SHP77 (cell line): ENCODE measurements at regions not wholly inside any gene's neighbourhood (a gene's known extent, or its start where the extent isn't known, plus 50 kb on each side); places are given as distances from the start of the nearest gene placed in this dataset.

Experiments used
- DNase-seq, 2 experiments: peaks; one replicate each; lab custom pipeline; 2025; lab: John Stamatoyannopoulos, UW

GRCh38 chr4:20451986-20452385, 200.3 kb downstream of the SLIT2 start:
- no peak for DNase-seq

GRCh38 chr4:20454515-20454914, 202.8 kb downstream of the SLIT2 start:
- no peak for DNase-seq

- DNase-seq = no peak
These were observed 204.7 kb downstream of the SLIT2 start for GRCh38 chr4:20456407-20456806.

GRCh38 chr4:20462426-20463175, 210.9 kb downstream of the SLIT2 start:
- no peak for DNase-seq

- DNase-seq = no peak
These were observed 211.4 kb downstream of the SLIT2 start for GRCh38 chr4:20463176-20463430.

GRCh38 chr4:20464381-20464780, 212.7 kb downstream of the SLIT2 start:
- no peak for DNase-seq

GRCh38 chr4:20474119-20474518, 222.4 kb downstream of the SLIT2 start:
- no peak for DNase-seq

GRCh38 chr4:20478412-20478811, 221.8 kb upstream of the PACRGL start:
- no peak for DNase-seq

GRCh38 chr4:20480165-20480947, 219.9 kb upstream of the PACRGL start:
- DNase-seq = peak; percentile 15 to 22

- no peak for DNase-seq
These were observed 216.8 kb upstream of the PACRGL start for GRCh38 chr4:20483416-20483815.

GRCh38 chr4:20486433-20486832, 213.8 kb upstream of the PACRGL start:
- no peak for DNase-seq

- DNase-seq = no peak
These were observed 212.8 kb upstream of the PACRGL start for GRCh38 chr4:20487446-20487845.

GRCh38 chr4:20487852-20488251, 212.4 kb upstream of the PACRGL start:
- DNase-seq = no peak

GRCh38 chr4:20490734-20491133, 209.5 kb upstream of the PACRGL start:
- DNase-seq = no peak

GRCh38 chr4:20493761-20494353, 206.4 kb upstream of the PACRGL start:
- DNase-seq = no peak

GRCh38 chr4:20496068-20496467, 204.2 kb upstream of the PACRGL start:
- no peak for DNase-seq

- DNase-seq = peak in 1 of 2 experiments; percentile 33
These were observed 196.1 kb upstream of the PACRGL start for GRCh38 chr4:20504146-20504545.

- no peak for DNase-seq
These were observed 194.3 kb upstream of the PACRGL start for GRCh38 chr4:20505927-20506326.

GRCh38 chr4:20506827-20507226, 193.4 kb upstream of the PACRGL start:
- no peak for DNase-seq

- DNase-seq = peak; percentile 24 to 25
These were observed 190.9 kb upstream of the PACRGL start for GRCh38 chr4:20509315-20509714.

- DNase-seq = peak; percentile 21 to 38
These were observed 188.0 kb upstream of the PACRGL start for GRCh38 chr4:20512033-20512792.

GRCh38 chr4:20512985-20513384, 187.3 kb upstream of the PACRGL start:
- DNase-seq = no peak

GRCh38 chr4:20520901-20521300, 179.4 kb upstream of the PACRGL start:
- DNase-seq = no peak
